ENCODE measurements at regions not wholly inside any gene's neighbourhood (a gene's known extent, or its start where the extent isn't known, plus 50 kb on each side); places are given as distances from the start of the nearest gene placed in this dataset.

DNA sequence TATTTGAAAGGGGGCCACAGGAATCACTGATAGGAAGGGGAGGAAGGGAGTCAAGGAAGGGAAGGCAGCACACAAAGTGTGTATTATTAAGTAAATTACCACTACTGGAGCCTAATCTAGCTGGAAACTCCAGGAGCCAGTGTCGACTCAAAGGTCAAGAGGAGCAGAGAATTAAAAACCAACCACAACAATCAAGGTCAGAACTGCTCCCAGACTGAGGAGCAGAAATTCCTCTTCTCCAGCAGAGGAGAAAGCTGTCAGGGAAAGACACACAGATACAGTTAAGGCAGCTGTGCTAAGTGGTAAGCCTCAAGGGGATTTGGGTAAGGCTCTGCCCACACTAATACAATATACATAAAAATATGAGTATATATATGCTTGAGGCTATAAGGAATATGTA is 87.5 kb upstream of the PTPN13 start:
- TF ChIP-seq ZNF224 (CRISPR knock-in tag; IDR thresholded peaks at IDR 0.05) (no peak), ZNF101 (CRISPR knock-in tag; IDR thresholded peaks at IDR 0.05; ENCODE audit: borderline replicate concordance, low read depth) (no peak), PHF5A (CRISPR knock-in tag; IDR thresholded peaks at IDR 0.05; ENCODE audit: low read depth, unreplicated experiment) (no peak), ASH2L (IDR thresholded peaks at IDR 0.05; ENCODE audit: insufficient read length, low read depth, low read length) (no peak), ZNF563 (CRISPR knock-in tag; IDR thresholded peaks at IDR 0.05) (no peak), NAIF1 (CRISPR knock-in tag; IDR thresholded peaks at IDR 0.05; ENCODE audit: borderline replicate concordance) (no peak)
- TF ChIP-seq, protein P1, sequence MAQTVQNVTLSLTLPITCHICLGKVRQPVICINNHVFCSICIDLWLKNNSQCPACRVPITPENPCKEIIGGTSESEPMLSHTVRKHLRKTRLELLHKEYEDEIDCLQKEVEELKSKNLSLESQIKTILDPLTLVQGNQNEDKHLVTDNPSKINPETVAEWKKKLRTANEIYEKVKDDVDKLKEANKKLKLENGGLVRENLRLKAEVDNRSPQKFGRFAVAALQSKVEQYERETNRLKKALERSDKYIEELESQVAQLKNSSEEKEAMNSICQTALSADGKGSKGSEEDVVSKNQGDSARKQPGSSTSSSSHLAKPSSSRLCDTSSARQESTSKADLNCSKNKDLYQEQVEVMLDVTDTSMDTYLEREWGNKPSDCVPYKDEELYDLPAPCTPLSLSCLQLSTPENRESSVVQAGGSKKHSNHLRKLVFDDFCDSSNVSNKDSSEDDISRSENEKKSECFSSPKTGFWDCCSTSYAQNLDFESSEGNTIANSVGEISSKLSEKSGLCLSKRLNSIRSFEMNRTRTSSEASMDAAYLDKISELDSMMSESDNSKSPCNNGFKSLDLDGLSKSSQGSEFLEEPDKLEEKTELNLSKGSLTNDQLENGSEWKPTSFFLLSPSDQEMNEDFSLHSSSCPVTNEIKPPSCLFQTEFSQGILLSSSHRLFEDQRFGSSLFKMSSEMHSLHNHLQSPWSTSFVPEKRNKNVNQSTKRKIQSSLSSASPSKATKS (CRISPR knock-in tag; IDR thresholded peaks at IDR 0.05) = no peak
- intact Hi-C loops (cut with micrococcal nuclease; ENCODE audit: unreplicated experiment) = no loop called here
- BruUV-seq (replicated peaks) = no TSS peak
- no peak overlapping the region for H3K4me2 ChIP-seq (ENCODE audit: low read depth, low read length)
- in situ Hi-C loops (cut with HindIII; ENCODE audit: extremely low pct_ligation_motif_present, low pct_unique_long_range_greater_than_20kb) = no loop called here
- 0% methylated on average over 1 of the region's 1 CpG for WGBS (ENCODE audit: low lambda C conversion rate)
- POLR2A ChIA-PET = no interaction called here
- no peaks in the 10 kb centered on the region for H4K20me1 ChIP-seq (ENCODE audit: insufficient read depth, low read length)
- no peaks in the 10 kb centered on the region for H3K27me3 ChIP-seq (ENCODE audit: control insufficient read depth in 1 of 2, insufficient read depth in 2 of 2, low read length in 2 of 2)
- H3K36me3 ChIP-seq (replicated peaks in 1 of 2; ENCODE audit: control insufficient read depth in 1 of 2, insufficient read depth in 2 of 2, low read length in 2 of 2) = no peaks in the 10 kb centered on the region
- no peaks in the 10 kb centered on the region for H3K79me2 ChIP-seq (ENCODE audit: insufficient read depth, low read length)
- no peak overlapping the region for H3K9ac ChIP-seq (ENCODE audit: insufficient read depth, low read depth, low read length)
- H3K4me3 ChIP-seq (replicated peaks in 1 of 3; ENCODE audit: insufficient read depth in 1 of 3, low read depth in 2 of 3, low read length in 3 of 3) = no peak overlapping the region
- no peaks in the 10 kb centered on the region for H3K9me3 ChIP-seq (ENCODE audit: low read length)
- no peak overlapping the region for H3K27ac ChIP-seq (ENCODE audit: extremely low read length, insufficient read depth, low read length)
- no peak for DNase-seq (ENCODE audit: low spot score)
- no peak for ATAC-seq
- no peak for FAIRE-seq
- no peak overlapping the region for H2AFZ ChIP-seq (ENCODE audit: low read length)
- CTCF ChIA-PET (ENCODE audit: low intra/inter-chr PET ratio, low total read pairs) = no interaction called here
- no peaks in the 10 kb centered on the region for H3K4me1 ChIP-seq (ENCODE audit: insufficient read depth, low read length)

DNA sequence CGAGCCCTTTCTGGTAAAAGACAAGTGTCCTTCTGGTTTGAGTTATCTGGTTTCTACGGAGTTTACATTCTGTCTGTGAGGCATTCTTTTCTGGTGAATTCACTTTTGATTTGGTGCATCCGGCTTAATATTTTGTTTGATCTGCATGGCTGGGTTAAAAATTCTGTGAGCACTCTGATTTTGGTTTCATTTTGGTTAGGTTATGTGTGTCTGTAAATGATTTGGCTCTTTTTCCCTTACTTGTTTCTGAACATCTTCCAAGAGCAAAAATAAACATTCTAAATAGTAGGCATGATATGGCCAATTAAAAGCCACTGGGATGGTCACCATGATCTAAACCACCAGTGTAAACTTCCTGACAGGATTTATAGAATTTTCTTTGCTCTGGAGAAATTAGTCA is 85.7 kb upstream of the PTPN13 start:
- BruUV-seq (replicated peaks) = no TSS peak
- Histone ChIP-seq H3K27me3 (ENCODE audit: control insufficient read depth in 1 of 2, insufficient read depth in 2 of 2, low read length in 2 of 2) (no peaks in the 10 kb centered on the region), H3K9me3 (ENCODE audit: low read length) (no peaks in the 10 kb centered on the region), H3K9ac (ENCODE audit: insufficient read depth, low read depth, low read length) (no peak overlapping the region), H3K36me3 (replicated peaks in 1 of 2; ENCODE audit: control insufficient read depth in 1 of 2, insufficient read depth in 2 of 2, low read length in 2 of 2) (no peaks in the 10 kb centered on the region), H2AFZ (ENCODE audit: low read length) (no peak overlapping the region), H3K27ac (ENCODE audit: extremely low read length, insufficient read depth, low read length) (no peak overlapping the region), H3K4me1 (ENCODE audit: insufficient read depth, low read length) (no peaks in the 10 kb centered on the region), H3K4me3 (replicated peaks in 1 of 3; ENCODE audit: insufficient read depth in 1 of 3, low read depth in 2 of 3, low read length in 3 of 3) (no peak overlapping the region), H4K20me1 (ENCODE audit: insufficient read depth, low read length) (no peaks in the 10 kb centered on the region), H3K79me2 (ENCODE audit: insufficient read depth, low read length) (no peaks in the 10 kb centered on the region), H3K4me2 (ENCODE audit: low read depth, low read length) (no peak overlapping the region)
- DNase-seq (ENCODE audit: low spot score) (no peak), ATAC-seq (no peak), FAIRE-seq (no peak)
- in situ Hi-C loops (cut with HindIII; ENCODE audit: extremely low pct_ligation_motif_present, low pct_unique_long_range_greater_than_20kb) (no loop called here), intact Hi-C loops (cut with micrococcal nuclease; ENCODE audit: unreplicated experiment) (no loop called here)
- CTCF ChIA-PET (ENCODE audit: low intra/inter-chr PET ratio, low total read pairs) = no interaction called here
- POLR2A ChIA-PET = no interaction called here
- 20% methylated on average over 3 of the region's 3 CpGs for WGBS (ENCODE audit: low lambda C conversion rate)
- TF ChIP-seq MLLT10 (CRISPR knock-in tag; IDR thresholded peaks at IDR 0.05) = no peak
- TF ChIP-seq, protein P2, sequence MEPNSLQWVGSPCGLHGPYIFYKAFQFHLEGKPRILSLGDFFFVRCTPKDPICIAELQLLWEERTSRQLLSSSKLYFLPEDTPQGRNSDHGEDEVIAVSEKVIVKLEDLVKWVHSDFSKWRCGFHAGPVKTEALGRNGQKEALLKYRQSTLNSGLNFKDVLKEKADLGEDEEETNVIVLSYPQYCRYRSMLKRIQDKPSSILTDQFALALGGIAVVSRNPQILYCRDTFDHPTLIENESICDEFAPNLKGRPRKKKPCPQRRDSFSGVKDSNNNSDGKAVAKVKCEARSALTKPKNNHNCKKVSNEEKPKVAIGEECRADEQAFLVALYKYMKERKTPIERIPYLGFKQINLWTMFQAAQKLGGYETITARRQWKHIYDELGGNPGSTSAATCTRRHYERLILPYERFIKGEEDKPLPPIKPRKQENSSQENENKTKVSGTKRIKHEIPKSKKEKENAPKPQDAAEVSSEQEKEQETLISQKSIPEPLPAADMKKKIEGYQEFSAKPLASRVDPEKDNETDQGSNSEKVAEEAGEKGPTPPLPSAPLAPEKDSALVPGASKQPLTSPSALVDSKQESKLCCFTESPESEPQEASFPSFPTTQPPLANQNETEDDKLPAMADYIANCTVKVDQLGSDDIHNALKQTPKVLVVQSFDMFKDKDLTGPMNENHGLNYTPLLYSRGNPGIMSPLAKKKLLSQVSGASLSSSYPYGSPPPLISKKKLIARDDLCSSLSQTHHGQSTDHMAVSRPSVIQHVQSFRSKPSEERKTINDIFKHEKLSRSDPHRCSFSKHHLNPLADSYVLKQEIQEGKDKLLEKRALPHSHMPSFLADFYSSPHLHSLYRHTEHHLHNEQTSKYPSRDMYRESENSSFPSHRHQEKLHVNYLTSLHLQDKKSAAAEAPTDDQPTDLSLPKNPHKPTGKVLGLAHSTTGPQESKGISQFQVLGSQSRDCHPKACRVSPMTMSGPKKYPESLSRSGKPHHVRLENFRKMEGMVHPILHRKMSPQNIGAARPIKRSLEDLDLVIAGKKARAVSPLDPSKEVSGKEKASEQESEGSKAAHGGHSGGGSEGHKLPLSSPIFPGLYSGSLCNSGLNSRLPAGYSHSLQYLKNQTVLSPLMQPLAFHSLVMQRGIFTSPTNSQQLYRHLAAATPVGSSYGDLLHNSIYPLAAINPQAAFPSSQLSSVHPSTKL (CRISPR knock-in tag; IDR thresholded peaks at IDR 0.05) = no peak
- TF ChIP-seq KLF6 (CRISPR knock-in tag; IDR thresholded peaks at IDR 0.05) = no peak
- no peak for TF ChIP-seq PHF5A (CRISPR knock-in tag; IDR thresholded peaks at IDR 0.05; ENCODE audit: low read depth, unreplicated experiment)
